ENCODE measurements at regions not wholly inside any gene's neighbourhood (a gene's known extent, or its start where the extent isn't known, plus 50 kb on each side); places are given as distances from the start of the nearest gene placed in this dataset.

DNA sequence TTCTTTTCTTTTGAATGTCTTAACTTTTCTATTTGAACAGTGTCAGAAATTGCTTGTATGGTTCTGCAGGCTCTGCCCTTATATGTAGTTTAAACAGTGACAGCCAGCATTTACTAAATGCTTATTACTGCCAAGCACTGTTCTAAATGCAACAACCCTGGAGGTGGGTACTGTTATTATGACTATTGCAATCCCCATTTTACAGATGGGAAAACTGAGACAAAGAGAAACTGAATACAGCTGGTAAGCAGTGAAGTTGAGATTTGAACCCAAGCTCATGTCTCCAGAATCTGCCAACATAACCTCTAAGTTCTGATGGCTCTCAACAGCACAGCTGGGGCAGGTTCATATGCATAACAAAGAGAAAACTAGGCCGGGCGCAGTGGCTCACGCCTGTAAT is 105.7 kb upstream of the GATA6 start:
- no peaks in the 10 kb centered on the region for H3K9me3 ChIP-seq
- H3K27ac ChIP-seq: no peak overlapping the region
- POLR2A ChIA-PET: no interaction called here
- CTCF ChIA-PET: no interaction called here
- 87% methylated on average over 3 of the region's 3 CpGs for WGBS (ENCODE audit: missing lambda C conversion rate)
- no peaks in the 10 kb centered on the region for H3K4me1 ChIP-seq
- TF ChIP-seq ZSCAN20 (CRISPR knock-in tag; IDR thresholded peaks at IDR 0.05) (no peak), CBX2 (IDR thresholded peaks at IDR 0.05; ENCODE audit: borderline replicate concordance, low read depth) (no peak), BHLHE40 (IDR thresholded peaks at IDR 0.05; ENCODE audit: low read depth, low read length) (no peak)
- ATAC-seq: no peak
- DNase-seq (ENCODE audit: low read depth in 1 of 2, low spot score in 1 of 2): no peak
- no peak overlapping the region for H3K4me3 ChIP-seq
- H3K4me2 ChIP-seq: no peak overlapping the region
- no peak for FAIRE-seq

DNA sequence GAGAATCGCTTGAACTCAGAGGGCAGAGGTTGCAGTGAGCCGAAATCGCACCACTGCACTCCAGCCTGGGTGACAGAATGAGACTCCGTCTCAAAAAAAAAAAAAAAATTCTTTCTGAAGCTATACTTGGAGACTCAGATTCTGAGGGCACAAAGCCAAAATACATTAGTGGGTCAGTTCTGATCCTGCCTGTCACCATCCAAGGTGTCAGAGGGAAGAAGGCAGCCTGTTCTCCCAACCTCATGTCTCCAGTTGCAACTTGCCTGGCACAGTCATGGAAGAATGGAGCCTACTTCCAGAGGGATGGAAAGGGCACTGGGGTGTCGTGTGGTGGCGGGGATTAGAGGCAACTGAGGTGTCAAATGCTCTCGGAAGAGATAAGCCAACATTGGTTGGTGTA is 104.8 kb upstream of the GATA6 start:
- ChIA-PET CTCF (no interaction called here), POLR2A (no interaction called here)
- no peak for FAIRE-seq
- no peak for DNase-seq (ENCODE audit: low read depth in 1 of 2, low spot score in 1 of 2)
- H3K9me3 ChIP-seq: no peaks in the 10 kb centered on the region
- no peaks in the 10 kb centered on the region for H3K4me1 ChIP-seq
- no peak overlapping the region for H3K4me2 ChIP-seq
- 67% methylated on average over 7 of the region's 7 CpGs for WGBS (ENCODE audit: missing lambda C conversion rate)
- ATAC-seq: no peak
- TF ChIP-seq, protein P1, sequence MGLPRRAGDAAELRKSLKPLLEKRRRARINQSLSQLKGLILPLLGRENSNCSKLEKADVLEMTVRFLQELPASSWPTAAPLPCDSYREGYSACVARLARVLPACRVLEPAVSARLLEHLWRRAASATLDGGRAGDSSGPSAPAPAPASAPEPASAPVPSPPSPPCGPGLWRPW (IDR thresholded peaks at IDR 0.05): no peak
- TF ChIP-seq, protein P2, sequence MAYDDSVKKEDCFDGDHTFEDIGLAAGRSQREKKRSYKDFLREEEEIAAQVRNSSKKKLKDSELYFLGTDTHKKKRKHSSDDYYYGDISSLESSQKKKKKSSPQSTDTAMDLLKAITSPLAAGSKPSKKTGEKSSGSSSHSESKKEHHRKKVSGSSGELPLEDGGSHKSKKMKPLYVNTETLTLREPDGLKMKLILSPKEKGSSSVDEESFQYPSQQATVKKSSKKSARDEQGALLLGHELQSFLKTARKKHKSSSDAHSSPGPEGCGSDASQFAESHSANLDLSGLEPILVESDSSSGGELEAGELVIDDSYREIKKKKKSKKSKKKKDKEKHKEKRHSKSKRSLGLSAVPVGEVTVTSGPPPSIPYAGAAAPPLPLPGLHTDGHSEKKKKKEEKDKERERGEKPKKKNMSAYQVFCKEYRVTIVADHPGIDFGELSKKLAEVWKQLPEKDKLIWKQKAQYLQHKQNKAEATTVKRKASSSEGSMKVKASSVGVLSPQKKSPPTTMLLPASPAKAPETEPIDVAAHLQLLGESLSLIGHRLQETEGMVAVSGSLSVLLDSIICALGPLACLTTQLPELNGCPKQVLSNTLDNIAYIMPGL (CRISPR knock-in tag; IDR thresholded peaks at IDR 0.05; ENCODE audit: borderline replicate concordance): no peak
- TF ChIP-seq RFX5 (IDR thresholded peaks at IDR 0.05) (no peak), RAD21 (conservative IDR thresholded peaks at IDR 0.05 in 1 of 2, IDR thresholded peaks at IDR 0.05 in 1 of 2) (no peak)
- TF ChIP-seq, protein P3, sequence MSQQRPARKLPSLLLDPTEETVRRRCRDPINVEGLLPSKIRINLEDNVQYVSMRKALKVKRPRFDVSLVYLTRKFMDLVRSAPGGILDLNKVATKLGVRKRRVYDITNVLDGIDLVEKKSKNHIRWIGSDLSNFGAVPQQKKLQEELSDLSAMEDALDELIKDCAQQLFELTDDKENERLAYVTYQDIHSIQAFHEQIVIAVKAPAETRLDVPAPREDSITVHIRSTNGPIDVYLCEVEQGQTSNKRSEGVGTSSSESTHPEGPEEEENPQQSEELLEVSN (IDR thresholded peaks at IDR 0.05; ENCODE audit: borderline replicate concordance, low read depth): no peak
- no peak overlapping the region for H3K27ac ChIP-seq
- no peak overlapping the region for H3K4me3 ChIP-seq

DNA sequence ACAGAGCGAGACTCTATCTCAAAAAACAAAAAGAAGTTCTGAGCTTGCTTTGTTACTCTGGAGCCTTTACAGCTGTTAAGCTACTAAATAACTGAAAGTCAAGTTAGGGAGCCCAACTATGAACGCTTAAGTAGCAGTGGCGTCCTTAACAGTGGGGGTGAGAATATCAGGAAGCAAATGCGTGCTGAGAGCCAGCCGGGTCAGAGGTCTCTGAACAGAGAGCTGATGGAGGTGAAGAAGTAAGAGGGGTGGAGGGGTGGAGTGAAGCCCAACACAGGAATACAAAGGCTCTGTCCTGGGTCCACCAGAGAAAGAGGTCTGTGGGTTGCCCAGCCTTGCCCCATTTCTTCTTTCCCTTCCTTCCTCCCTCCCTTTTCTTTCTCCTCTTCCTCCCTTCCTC is 104.1 kb upstream of the GATA6 start:
- Histone ChIP-seq H3K4me2 (no peak overlapping the region), H3K27ac (no peak overlapping the region), H3K4me3 (no peak overlapping the region), H3K4me1 (no peaks in the 10 kb centered on the region), H3K9me3 (no peaks in the 10 kb centered on the region)
- DNase-seq (ENCODE audit: low read depth in 1 of 2, low spot score in 1 of 2) (no peak), FAIRE-seq (no peak), ATAC-seq (no peak)
- ChIA-PET CTCF (no interaction called here), POLR2A (no interaction called here)
- WGBS (ENCODE audit: missing lambda C conversion rate): 87% methylated on average over 5 of the region's 5 CpGs
- no peak for TF ChIP-seq MYC (IDR thresholded peaks at IDR 0.05; ENCODE audit: borderline replicate concordance, low read length)
- TF ChIP-seq HEYL (CRISPR knock-in tag; IDR thresholded peaks at IDR 0.05): no peak
- TF ChIP-seq, protein P4, sequence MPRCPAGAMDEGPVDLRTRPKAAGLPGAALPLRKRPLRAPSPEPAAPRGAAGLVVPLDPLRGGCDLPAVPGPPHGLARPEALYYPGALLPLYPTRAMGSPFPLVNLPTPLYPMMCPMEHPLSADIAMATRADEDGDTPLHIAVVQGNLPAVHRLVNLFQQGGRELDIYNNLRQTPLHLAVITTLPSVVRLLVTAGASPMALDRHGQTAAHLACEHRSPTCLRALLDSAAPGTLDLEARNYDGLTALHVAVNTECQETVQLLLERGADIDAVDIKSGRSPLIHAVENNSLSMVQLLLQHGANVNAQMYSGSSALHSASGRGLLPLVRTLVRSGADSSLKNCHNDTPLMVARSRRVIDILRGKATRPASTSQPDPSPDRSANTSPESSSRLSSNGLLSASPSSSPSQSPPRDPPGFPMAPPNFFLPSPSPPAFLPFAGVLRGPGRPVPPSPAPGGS (IDR thresholded peaks at IDR 0.05): no peak
- no peak for TF ChIP-seq NR3C1 (IDR thresholded peaks at IDR 0.05)
- no peak for TF ChIP-seq HOXB5 (CRISPR knock-in tag; IDR thresholded peaks at IDR 0.05)
- no peak for TF ChIP-seq RCOR1 (IDR thresholded peaks at IDR 0.05; ENCODE audit: low read depth, low read length)
- TF ChIP-seq, protein P5, sequence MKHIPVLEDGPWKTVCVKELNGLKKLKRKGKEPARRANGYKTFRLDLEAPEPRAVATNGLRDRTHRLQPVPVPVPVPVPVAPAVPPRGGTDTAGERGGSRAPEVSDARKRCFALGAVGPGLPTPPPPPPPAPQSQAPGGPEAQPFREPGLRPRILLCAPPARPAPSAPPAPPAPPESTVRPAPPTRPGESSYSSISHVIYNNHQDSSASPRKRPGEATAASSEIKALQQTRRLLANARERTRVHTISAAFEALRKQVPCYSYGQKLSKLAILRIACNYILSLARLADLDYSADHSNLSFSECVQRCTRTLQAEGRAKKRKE (CRISPR knock-in tag; IDR thresholded peaks at IDR 0.05; ENCODE audit: low read depth): no peak

DNA sequence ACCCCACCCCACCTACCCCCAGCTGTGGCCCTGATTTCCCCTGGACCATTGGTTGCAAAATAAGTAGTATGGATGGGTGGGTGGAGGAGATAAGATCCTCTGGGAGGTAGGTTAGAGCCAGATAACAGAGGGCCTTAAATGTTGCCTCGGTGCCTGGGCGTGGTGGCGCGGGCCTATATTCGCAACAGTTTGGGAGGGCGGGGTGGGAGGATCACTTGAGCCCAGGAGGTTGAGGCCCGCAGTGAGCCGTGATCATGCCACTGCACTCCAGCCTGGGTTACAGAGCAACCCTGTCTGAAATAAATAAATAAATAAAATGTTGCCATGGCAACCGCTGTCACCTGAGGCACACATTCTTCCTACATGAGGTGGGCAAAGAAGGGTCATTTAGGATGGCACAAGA is 103.3 kb upstream of the GATA6 start:
- no peaks in the 10 kb centered on the region for H3K9me3 ChIP-seq
- CTCF ChIA-PET: no interaction called here
- no peak for ATAC-seq
- H3K27ac ChIP-seq: no peak overlapping the region
- POLR2A ChIA-PET: no interaction called here
- H3K4me1 ChIP-seq: no peaks in the 10 kb centered on the region
- 61% methylated on average over 5 of the region's 9 CpGs for WGBS (ENCODE audit: missing lambda C conversion rate)
- H3K4me2 ChIP-seq: no peak overlapping the region
- H3K4me3 ChIP-seq: no peak overlapping the region
- FAIRE-seq: no peak
- DNase-seq (ENCODE audit: low read depth in 1 of 2, low spot score in 1 of 2): no peak
- TF ChIP-seq, protein P1 (IDR thresholded peaks at IDR 0.05): no peak
- TF ChIP-seq, protein P3 (IDR thresholded peaks at IDR 0.05; ENCODE audit: borderline replicate concordance, low read depth): no peak
- TF ChIP-seq CBX8 (IDR thresholded peaks at IDR 0.05) (no peak), ZNF302 (CRISPR knock-in tag; IDR thresholded peaks at IDR 0.05) (no peak), FOXS1 (CRISPR knock-in tag; IDR thresholded peaks at IDR 0.05) (no peak), MYC (IDR thresholded peaks at IDR 0.05; ENCODE audit: borderline replicate concordance, low read length) (no peak), TP53 (CRISPR knock-in tag; IDR thresholded peaks at IDR 0.05) (no peak), KDM5A (IDR thresholded peaks at IDR 0.05) (no peak), TFCP2L1 (CRISPR knock-in tag; IDR thresholded peaks at IDR 0.05) (no peak), NPAS2 (CRISPR knock-in tag; IDR thresholded peaks at IDR 0.05; ENCODE audit: borderline replicate concordance) (no peak)
- TF ChIP-seq, protein P6, sequence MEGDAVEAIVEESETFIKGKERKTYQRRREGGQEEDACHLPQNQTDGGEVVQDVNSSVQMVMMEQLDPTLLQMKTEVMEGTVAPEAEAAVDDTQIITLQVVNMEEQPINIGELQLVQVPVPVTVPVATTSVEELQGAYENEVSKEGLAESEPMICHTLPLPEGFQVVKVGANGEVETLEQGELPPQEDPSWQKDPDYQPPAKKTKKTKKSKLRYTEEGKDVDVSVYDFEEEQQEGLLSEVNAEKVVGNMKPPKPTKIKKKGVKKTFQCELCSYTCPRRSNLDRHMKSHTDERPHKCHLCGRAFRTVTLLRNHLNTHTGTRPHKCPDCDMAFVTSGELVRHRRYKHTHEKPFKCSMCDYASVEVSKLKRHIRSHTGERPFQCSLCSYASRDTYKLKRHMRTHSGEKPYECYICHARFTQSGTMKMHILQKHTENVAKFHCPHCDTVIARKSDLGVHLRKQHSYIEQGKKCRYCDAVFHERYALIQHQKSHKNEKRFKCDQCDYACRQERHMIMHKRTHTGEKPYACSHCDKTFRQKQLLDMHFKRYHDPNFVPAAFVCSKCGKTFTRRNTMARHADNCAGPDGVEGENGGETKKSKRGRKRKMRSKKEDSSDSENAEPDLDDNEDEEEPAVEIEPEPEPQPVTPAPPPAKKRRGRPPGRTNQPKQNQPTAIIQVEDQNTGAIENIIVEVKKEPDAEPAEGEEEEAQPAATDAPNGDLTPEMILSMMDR (IDR thresholded peaks at IDR 0.05): no peak

Data from A549 (cell line).